ENCODE measurements at regions not wholly inside any gene's neighbourhood (a gene's known extent, or its start where the extent isn't known, plus 50 kb on each side); places are given as distances from the start of the nearest gene placed in this dataset.
"Not testable (repeated sequence)": the region's sequence is repeated elsewhere in the genome, so short reads cannot be mapped to it uniquely, and the experiment has no call there.

DNA sequence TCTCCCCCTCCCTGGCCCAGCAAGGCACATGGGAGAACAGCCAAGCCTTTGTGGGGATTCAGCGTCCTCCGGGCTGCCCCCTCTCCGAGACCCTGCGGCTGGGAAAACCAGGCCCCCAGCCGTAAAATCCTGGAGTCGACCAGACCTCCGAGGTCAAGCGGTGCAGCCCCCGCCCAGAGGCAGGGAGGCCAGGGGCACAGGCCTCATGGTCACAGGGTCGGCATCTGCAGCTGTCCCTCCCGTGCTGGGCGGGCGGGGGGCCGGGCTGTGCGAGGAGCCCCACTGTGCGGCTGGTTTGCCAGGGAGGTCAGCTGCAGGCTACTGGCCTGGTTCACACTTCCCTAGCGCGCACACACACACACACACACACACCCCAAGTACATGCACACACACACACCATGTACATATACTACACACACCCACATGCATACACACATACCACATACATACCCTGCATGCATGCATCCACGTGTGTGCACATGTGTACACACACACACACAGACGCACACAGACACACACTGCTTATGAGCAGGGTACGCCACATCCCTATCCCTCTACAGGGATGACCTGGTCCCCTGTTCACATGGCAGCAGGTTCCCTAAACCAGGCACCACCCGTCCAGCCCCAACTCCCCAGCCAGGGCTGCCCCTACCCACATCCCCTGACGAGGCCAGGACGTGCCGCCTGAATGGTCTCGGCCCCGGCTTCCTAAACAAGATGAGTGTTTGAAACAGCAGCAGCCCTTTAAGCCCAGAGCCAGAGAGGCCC is 108.9 kb upstream of the CIBAR2 start:
- DNase-seq (ENCODE audit: low read depth in 2 of 2), result no peak

- DNase-seq (ENCODE audit: low read depth in 2 of 2), result no peak
These were observed 109.5 kb upstream of the CIBAR2 start for GRCh38 chr16:85221771-85222154.

- DNase-seq (ENCODE audit: low read depth in 2 of 2), result no peak
These were observed 110.0 kb upstream of the CIBAR2 start for GRCh38 chr16:85222155-85222863.

DNA sequence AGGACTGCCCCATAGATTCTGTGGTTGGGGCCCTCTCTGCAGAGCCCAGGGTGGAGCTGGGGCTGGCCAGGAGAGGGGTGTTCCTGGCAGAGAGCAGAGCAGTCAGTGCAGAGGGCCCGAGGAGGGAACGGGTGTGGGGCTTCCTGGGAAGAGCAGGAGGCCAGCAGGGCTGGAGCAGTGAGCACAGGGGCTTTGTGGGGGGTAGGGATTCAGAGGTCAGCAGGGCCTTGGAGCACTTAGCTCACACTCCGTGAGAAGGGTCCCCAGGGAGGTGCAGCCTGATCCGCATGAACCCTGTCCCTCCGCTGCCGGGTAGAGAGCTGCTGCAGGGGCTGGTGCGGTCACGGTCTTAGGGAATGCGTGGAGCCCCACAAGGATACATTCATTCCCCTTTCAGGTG is 113.0 kb upstream of the CIBAR2 start:
- DNase-seq (ENCODE audit: low read depth in 2 of 2), result no peak

DNA sequence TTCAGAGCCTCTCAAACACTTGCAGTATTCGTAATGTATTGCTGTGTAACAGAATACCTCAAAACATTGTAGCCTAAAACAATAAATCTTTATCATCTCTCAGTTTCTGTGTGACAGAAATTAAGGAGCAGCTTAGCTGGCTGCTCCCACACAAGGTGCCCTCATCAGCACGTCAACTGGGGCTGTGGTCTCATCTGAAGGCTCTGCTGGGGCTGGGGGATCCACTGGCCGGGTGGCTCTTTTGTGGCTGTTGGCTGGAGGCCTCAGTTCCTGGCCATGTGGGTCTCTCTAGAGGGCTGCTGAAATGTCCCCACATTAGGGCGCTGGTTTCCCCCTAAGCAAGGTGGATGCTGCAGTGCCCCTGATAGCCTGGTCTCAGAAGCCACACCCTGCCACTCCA is 113.4 kb upstream of the CIBAR2 start:
- no peak for DNase-seq (ENCODE audit: low read depth in 2 of 2)

GRCh38 chr16:85227084-85227945 is 115.0 kb upstream of the CIBAR2 start:
- no peak for DNase-seq (ENCODE audit: low read depth in 2 of 2)

DNA sequence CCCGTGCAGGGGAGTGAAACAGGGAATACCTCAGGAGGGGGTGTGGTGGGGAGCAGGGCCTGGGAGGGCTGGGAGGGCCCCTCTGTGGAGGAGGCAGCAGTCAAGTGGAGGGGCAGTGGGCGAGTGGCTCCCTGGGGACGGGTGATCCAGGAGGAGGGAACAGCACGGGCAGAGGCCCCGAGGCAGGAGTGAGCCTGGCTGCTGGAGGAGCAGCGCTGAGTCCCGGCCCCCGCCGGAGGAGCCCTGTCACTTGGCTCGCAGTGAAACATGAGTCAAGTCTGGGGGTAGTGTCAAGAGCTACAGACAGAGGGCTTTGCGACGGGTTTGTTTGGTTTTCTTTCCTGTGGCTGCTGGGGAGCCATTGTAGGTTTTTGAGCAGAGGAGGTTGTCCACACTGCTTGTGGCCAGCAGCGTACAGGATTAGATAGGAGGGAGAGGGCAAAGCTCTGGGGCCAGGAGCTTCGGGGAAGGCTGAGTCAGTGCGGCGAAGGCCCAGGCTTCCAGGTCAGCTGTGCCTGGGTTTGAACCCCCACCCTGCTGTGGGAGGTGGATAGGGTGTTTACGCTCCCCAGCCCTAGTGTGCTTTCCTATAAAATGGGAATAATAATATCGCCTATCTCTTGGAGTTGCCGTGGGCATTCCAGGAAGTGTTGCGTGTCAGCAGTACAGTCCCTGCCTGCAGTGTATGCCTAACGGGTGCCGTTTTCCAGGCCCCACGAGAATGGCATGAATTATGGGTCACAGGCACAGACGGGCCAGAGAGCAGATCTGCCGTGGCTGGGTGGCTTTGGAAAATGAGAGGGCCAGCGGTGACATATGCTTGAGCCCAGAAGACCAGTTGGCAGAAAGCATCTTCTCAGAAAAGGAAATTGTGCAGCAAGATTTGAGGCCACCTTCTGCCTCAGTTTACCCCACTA is 115.9 kb upstream of the CIBAR2 start:
- no peak for DNase-seq (ENCODE audit: low read depth in 2 of 2)

GRCh38 chr16:85228970-85229430 is 116.7 kb upstream of the CIBAR2 start:
- DNase-seq (ENCODE audit: low read depth in 2 of 2), result no peak

GRCh38 chr16:85229869-85230462 is 117.7 kb upstream of the CIBAR2 start:
- DNase-seq (ENCODE audit: low read depth in 2 of 2), result no peak

DNA sequence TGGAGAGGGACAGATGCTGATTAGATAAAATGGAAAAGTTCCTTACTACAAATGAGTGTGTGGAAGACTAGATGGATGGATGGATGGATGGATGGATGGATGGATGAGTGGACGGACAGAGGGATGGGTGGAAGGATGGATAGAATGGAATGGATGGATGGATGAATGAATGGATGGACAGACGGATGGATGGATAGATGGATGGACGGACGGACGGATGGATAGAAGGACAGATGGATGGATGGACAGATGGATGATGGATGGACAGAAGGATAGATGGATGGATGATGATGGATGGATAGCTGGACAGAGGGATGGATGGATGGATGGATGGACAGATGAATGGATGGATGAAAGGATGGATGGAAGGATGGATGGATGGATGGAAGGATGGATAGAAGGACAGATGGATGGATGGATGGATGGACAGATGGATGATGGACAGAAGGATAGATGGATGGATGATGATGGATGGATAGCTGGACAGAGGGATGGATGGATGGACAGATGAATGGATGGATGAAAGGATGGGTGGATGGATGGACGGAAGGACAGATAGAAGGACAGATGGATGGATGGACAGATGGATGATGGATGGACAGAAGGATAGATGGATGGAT is 118.6 kb upstream of the CIBAR2 start:
- DNase-seq (ENCODE audit: low read depth in 2 of 2), result not testable (repeated sequence)

DNA sequence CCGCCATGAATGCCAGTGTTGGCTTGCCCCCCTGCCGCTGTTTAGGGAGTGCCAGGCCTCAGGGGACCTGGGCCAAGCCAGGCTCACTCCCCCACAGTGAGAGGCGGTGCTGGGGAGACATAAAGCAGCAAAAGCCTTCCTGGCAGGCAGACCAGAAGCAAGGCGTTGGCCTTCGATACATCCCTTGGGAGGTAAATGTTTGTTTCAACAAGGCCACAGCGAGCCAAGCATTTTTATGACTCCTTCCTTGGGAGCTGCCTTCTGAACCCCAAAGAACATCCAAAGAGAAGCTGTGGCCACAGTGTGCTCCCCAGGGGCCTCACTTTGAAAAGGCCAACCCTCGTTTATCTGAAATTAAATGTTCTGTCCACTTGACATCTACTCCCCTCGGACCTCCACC is 119.7 kb upstream of the CIBAR2 start:
- DNase-seq (ENCODE audit: low read depth in 2 of 2), result no peak

DNA sequence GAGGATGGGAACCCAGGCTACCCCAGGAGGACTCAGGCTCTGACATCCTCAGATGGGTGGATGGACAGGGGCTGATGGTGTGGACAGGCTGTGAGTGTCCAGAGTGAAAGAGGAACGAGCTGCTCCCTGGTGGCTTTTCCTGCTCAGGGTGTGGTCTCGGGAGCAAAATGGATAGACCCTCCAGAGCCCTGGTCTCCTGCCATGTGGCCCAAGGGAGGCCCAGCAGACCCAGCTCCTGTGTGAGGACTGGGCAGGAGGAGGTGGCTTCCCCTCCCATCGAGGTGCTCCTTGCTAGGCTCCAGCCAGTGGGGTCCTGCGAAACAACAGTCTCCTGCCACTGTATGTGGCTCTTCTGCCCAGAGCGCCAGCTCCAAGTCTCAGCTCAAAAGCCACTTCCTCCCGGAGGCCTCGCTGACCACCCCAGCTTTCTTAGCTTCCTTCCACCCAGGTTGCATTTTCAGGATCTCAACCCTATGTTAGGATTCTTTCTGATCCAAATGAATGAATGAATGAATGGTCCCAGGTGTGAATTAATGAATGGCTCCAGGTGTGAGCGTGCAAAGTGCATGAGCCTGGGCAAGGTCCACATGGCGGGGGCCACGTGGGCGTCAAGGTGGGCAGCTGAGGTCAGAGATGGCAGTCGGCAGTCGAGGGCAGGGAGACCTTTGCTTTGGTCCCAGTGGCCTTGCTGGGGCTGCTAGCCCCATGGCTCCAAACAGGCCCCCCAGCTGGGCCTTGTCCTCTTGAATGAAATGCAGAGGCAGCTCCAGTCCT is 120.3 kb upstream of the CIBAR2 start:
- DNase-seq (ENCODE audit: low read depth in 2 of 2), result no peak

- no peak for DNase-seq (ENCODE audit: low read depth in 2 of 2)
These were observed 121.2 kb upstream of the CIBAR2 start for GRCh38 chr16:85233516-85233915.

GRCh38 chr16:85234310-85235204 is 122.3 kb upstream of the CIBAR2 start:
- no peak for DNase-seq (ENCODE audit: low read depth in 2 of 2)

DNA sequence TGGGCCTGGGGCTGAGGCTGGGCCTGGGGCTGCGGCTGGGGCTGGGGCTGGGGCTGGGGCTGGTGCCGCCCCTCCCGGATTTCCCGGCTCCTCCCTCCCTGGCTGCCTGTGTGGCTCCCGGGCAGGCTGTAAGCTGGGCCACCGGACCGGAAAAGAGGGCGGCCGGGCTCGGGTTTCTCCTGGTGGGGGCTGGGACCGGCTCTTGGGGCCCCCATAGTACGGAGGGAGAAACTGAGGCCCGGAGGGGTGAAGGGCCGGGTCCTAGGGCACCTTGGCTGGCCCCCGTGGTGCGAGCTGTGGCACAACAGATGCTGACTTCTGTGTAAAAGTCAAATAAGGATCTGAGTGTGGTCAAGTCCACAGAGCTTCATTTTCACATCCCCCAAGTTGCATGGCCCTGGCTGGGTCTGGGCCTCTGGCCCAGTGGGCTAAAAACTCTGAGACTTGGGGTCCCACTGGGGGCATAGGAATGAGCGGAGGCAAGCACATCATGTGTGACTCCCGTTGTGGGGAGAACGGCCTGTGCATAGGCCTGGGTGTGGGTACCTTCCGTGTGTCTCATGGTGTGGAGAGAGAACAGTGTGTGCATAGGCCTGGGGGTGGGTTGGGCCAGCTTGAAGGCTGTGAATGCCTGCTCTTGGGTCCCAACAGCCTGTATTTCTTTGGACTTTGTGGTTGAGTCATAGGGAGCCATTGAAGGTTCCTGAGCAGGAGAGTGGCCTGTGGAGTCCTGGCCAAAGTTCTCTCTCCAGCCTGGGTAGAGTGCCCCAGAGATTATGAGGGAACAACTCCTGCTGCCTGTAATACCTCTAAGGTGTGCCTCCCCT is 123.9 kb upstream of the CIBAR2 start:
- DNase-seq (ENCODE audit: low read depth in 2 of 2), result no peak

DNA sequence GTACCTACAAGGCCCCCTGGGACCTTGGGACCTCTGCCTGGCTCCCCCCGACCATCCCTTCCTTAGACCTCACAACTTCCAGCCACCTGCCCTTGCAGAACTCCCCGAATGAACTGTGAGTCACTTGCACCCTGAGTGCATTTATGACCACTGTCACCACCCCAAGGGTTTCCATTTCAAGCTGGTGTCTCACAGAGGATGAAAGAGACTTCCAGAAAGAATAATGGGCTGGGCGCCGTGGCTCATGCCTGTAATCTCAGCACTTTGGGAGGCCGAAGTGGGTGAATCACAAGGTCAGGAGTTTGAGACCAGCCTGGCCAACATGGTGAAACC is 124.5 kb upstream of the CIBAR2 start:
- no peak for DNase-seq (ENCODE audit: low read depth in 2 of 2)

DNA sequence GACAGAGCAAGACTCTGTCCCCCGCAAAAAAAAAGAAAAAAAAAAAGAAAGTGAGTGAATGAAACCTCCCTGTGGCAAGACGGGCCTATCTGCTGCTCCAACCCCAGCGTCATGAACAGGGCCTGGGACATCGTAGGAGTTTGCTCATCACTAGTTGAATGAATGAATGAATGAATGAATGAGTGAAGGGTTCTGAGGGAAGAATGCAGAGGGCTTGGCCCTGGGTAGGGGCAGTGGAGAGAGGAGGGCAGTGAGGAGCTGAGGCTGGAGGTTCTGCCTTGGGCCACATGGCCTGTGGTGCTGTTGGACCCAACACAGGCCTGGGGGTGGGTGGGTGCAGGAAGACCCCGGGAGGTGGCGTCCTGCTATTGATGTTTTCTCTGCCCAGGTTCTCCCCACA is 125.5 kb upstream of the CIBAR2 start:
- DNase-seq (ENCODE audit: low read depth in 2 of 2), result no peak

DNA sequence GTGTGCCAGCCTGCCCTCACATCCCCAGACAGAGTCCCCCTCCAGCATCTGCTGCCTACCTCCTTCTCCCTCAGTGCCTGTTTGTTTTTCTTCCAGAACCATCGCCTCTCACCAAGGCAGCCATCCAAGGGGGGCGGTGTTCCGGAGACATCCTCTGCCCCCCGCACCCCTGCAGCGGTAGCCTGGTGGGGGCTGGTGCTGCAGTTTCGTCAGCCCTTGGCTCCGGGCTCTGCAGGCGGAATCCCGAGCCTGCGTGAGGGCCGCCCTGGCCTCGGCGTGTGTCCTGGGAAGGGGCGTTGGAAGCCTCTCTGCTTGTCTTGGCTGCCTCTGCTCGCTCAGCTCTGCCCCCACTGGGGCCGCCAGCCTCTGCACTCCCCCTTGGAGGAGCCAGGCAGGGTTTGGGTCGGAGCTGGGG is 126.0 kb upstream of the CIBAR2 start:
- DNase-seq (ENCODE audit: low read depth in 2 of 2), result no peak

Measured in stimulated activated CD4-positive, alpha-beta T cell treated with anti-CD3 and anti-CD28 coated beads, Interleukin-1b, Interleukin-23, amount 100 ng/mL, for 4 hours (primary cell).